Karpas-422 (cell line): ENCODE measurements at regions not wholly inside any gene's neighbourhood (a gene's known extent, or its start where the extent isn't known, plus 50 kb on each side); places are given as distances from the start of the nearest gene placed in this dataset.

Experiments
- DNase-seq: peaks from one replicate; pipeline ENCODE4 v3.0.0-alpha.2; 2015
- H2AFZ ChIP-seq: fragments of 200-600 bp; sonication (generic); 2 replicates; pipeline ENCODE4 v1.6.1; 2014; ENCODE audit warnings: antibody characterized with exemption, low read length, mixed read lengths
- H3K27ac ChIP-seq: fragments of 200-600 bp; sonication (generic); 2 replicates; pipeline ENCODE4 v1.5.1; 2014; ENCODE audit warnings: mild to moderate bottlenecking, low read length, moderate library complexity
- H3K27me3 ChIP-seq: fragments of 200-600 bp; sonication (generic); 2 replicates; pipeline ENCODE4 v1.6.1; 2014; ENCODE audit warnings: low read length, mixed read lengths
- H3K36me3 ChIP-seq: fragments of 200-600 bp; sonication (generic); 2 replicates; pipeline ENCODE4 v1.6.1; 2014; ENCODE audit warnings: low read length, mixed read lengths; ENCODE audit not compliant: insufficient read depth
- H3K4me1 ChIP-seq: fragments of 200-600 bp; sonication (generic); 2 replicates; pipeline ENCODE4 v1.6.1; 2014; ENCODE audit warnings: mild to moderate bottlenecking, low read length, mixed read lengths
- H3K4me2 ChIP-seq: fragments of 200-600 bp; sonication (generic); 2 replicates; pipeline ENCODE4 v1.6.1; 2014; ENCODE audit warnings: low read length, low read depth, mild to moderate bottlenecking; ENCODE audit not compliant: poor library complexity, severe bottlenecking
- H3K4me3 ChIP-seq: fragments of 200-600 bp; sonication (generic); 2 replicates; pipeline ENCODE4 v1.5.1; 2014; ENCODE audit warnings: mild to moderate bottlenecking, antibody characterized with exemption, low read length, mixed read lengths
- H3K79me2 ChIP-seq: fragments of 200-600 bp; sonication (generic); 2 replicates; pipeline ENCODE4 v1.6.1; 2014; ENCODE audit warnings: mild to moderate bottlenecking, low read length, mixed read lengths
- H3K9ac ChIP-seq: fragments of 200-600 bp; sonication (generic); 2 replicates; pipeline ENCODE4 v1.6.0; 2014; ENCODE audit warnings: low read length
- H3K9me2 ChIP-seq: fragments of 200-600 bp; sonication (generic), shearing (Covaris generic); replicated peaks from 2 replicates; pipeline ENCODE4 v1.6.0; 2014; ENCODE audit warnings: mild to moderate bottlenecking, low read length, moderate library complexity; ENCODE audit not compliant: insufficient read depth
- H3K9me3 ChIP-seq: fragments of 300-700, 200-600 bp; sonication (generic); 2 replicates; pipeline ENCODE4 v1.6.1; 2014; ENCODE audit warnings: low read length, mixed read lengths
- H4K20me1 ChIP-seq: fragments of 200-600 bp; sonication (generic); 2 replicates; pipeline ENCODE4 v1.6.1; 2014; ENCODE audit warnings: mild to moderate bottlenecking, antibody characterized with exemption, low read length, low read depth; ENCODE audit not compliant: insufficient read depth

- Histone ChIP-seq H3K27me3 (no peaks in the 10 kb centered on the region), H4K20me1 (no peaks in the 10 kb centered on the region), H3K9me3 (peaks cover 30% of the 10 kb centered on the region), H3K4me1 (no peaks in the 10 kb centered on the region), H3K9ac (no peak overlapping the region), H3K4me2 (no peak overlapping the region), H3K4me3 (no peak overlapping the region), H3K79me2 (no peaks in the 10 kb centered on the region), H2AFZ (no peak overlapping the region), H3K27ac (no peak overlapping the region), H3K9me2 (no peaks in the 10 kb centered on the region), H3K36me3 (no peaks in the 10 kb centered on the region)
- no peak for DNase-seq
Observed at GRCh38 chr4:35151816-35152572, 1092.3 kb downstream of the ARAP2 start.

- H3K79me2 ChIP-seq, result no peaks in the 10 kb centered on the region
- no peaks in the 10 kb centered on the region for H3K36me3 ChIP-seq
- no peaks in the 10 kb centered on the region for H4K20me1 ChIP-seq
- H3K4me2 ChIP-seq, result no peak overlapping the region
- no peak overlapping the region for H3K9ac ChIP-seq
- H3K27ac ChIP-seq, result no peak overlapping the region
- no peak overlapping the region for H3K4me3 ChIP-seq
- H2AFZ ChIP-seq, result no peak overlapping the region
- DNase-seq, result no peak
- H3K27me3 ChIP-seq, result no peaks in the 10 kb centered on the region
- H3K9me3 ChIP-seq, result peaks cover 33% of the 10 kb centered on the region
- no peaks in the 10 kb centered on the region for H3K4me1 ChIP-seq
- no peaks in the 10 kb centered on the region for H3K9me2 ChIP-seq
Observed at GRCh38 chr4:35163168-35163567, 1081.1 kb downstream of the ARAP2 start.

- H2AFZ ChIP-seq, result no peak overlapping the region
- H3K27me3 ChIP-seq, result no peaks in the 10 kb centered on the region
- no peaks in the 10 kb centered on the region for H3K36me3 ChIP-seq
- no peak overlapping the region for H3K27ac ChIP-seq
- H3K9ac ChIP-seq, result no peak overlapping the region
- no peaks in the 10 kb centered on the region for H3K79me2 ChIP-seq
- H3K9me2 ChIP-seq, result no peaks in the 10 kb centered on the region
- H3K4me1 ChIP-seq, result no peaks in the 10 kb centered on the region
- no peaks in the 10 kb centered on the region for H4K20me1 ChIP-seq
- DNase-seq, result no peak
- no peak overlapping the region for H3K4me3 ChIP-seq
- H3K9me3 ChIP-seq, result peaks cover 36% of the 10 kb centered on the region
- H3K4me2 ChIP-seq, result no peak overlapping the region
Observed at GRCh38 chr4:35164063-35164462, 1080.3 kb downstream of the ARAP2 start.

GRCh38 chr4:35166466-35166865 is 1077.8 kb downstream of the ARAP2 start:
- Histone ChIP-seq H3K79me2 (no peaks in the 10 kb centered on the region), H3K27me3 (no peaks in the 10 kb centered on the region), H4K20me1 (no peaks in the 10 kb centered on the region), H3K27ac (no peak overlapping the region), H3K4me2 (no peak overlapping the region), H2AFZ (no peak overlapping the region), H3K4me1 (no peaks in the 10 kb centered on the region), H3K36me3 (no peaks in the 10 kb centered on the region), H3K9me3 (peaks cover 37% of the 10 kb centered on the region), H3K4me3 (no peak overlapping the region), H3K9me2 (no peaks in the 10 kb centered on the region), H3K9ac (no peak overlapping the region)
- DNase-seq, result no peak

GRCh38 chr4:35167385-35167784 is 1076.9 kb downstream of the ARAP2 start:
- Histone ChIP-seq H3K79me2 (no peaks in the 10 kb centered on the region), H3K4me2 (no peak overlapping the region), H3K36me3 (no peaks in the 10 kb centered on the region), H3K27me3 (no peaks in the 10 kb centered on the region), H3K4me1 (no peaks in the 10 kb centered on the region), H3K9ac (no peak overlapping the region), H3K27ac (no peak overlapping the region), H2AFZ (no peak overlapping the region), H3K9me2 (no peaks in the 10 kb centered on the region), H3K4me3 (no peak overlapping the region), H4K20me1 (no peaks in the 10 kb centered on the region), H3K9me3 (peaks cover 31% of the 10 kb centered on the region)
- no peak for DNase-seq

GRCh38 chr4:35175487-35175886 is 1068.8 kb downstream of the ARAP2 start:
- Histone ChIP-seq H3K27me3 (no peaks in the 10 kb centered on the region), H3K4me1 (no peaks in the 10 kb centered on the region), H3K4me2 (no peak overlapping the region), H3K79me2 (no peaks in the 10 kb centered on the region), H3K9ac (no peak overlapping the region), H3K36me3 (no peaks in the 10 kb centered on the region), H4K20me1 (no peaks in the 10 kb centered on the region), H3K4me3 (no peak overlapping the region), H3K9me2 (no peaks in the 10 kb centered on the region), H2AFZ (no peak overlapping the region), H3K9me3 (peaks cover 25% of the 10 kb centered on the region), H3K27ac (no peak overlapping the region)
- no peak for DNase-seq

- no peak overlapping the region for H3K9ac ChIP-seq
- peaks cover 24% of the 10 kb centered on the region for H3K9me3 ChIP-seq
- H3K4me1 ChIP-seq, result no peaks in the 10 kb centered on the region
- no peak overlapping the region for H2AFZ ChIP-seq
- no peaks in the 10 kb centered on the region for H4K20me1 ChIP-seq
- DNase-seq, result no peak
- H3K4me3 ChIP-seq, result no peak overlapping the region
- H3K79me2 ChIP-seq, result no peaks in the 10 kb centered on the region
- no peaks in the 10 kb centered on the region for H3K9me2 ChIP-seq
- H3K4me2 ChIP-seq, result no peak overlapping the region
- no peak overlapping the region for H3K27ac ChIP-seq
- no peaks in the 10 kb centered on the region for H3K36me3 ChIP-seq
- H3K27me3 ChIP-seq, result no peaks in the 10 kb centered on the region
Observed at GRCh38 chr4:35175894-35176293, 1068.4 kb downstream of the ARAP2 start.

GRCh38 chr4:35182451-35182850 is 1061.9 kb downstream of the ARAP2 start:
- Histone ChIP-seq H3K4me1 (no peaks in the 10 kb centered on the region), H4K20me1 (no peaks in the 10 kb centered on the region), H3K9ac (no peak overlapping the region), H3K9me3 (peaks cover 40% of the 10 kb centered on the region), H3K27me3 (no peaks in the 10 kb centered on the region), H3K9me2 (no peaks in the 10 kb centered on the region), H3K36me3 (no peaks in the 10 kb centered on the region), H3K4me3 (no peak overlapping the region), H3K79me2 (no peaks in the 10 kb centered on the region), H3K4me2 (no peak overlapping the region), H3K27ac (no peak overlapping the region), H2AFZ (no peak overlapping the region)
- no peak for DNase-seq
